Progenitor cell of endocrine pancreas (in vitro differentiated cells): ENCODE measurements at regions not wholly inside any gene's neighbourhood (a gene's known extent, or its start where the extent isn't known, plus 50 kb on each side); places are given as distances from the start of the nearest gene placed in this dataset.

Source experiments
- DNase-seq: peaks from one replicate; pipeline ENCODE4 v3.0.0; 2021; ENCODE audit warnings: low spot score; ENCODE audit not compliant: unreplicated experiment
- H3K27ac Mint-ChIP-seq: 2 replicates; pipeline ENCODE4 v1.8.0; 2021; ENCODE audit warnings: mild to moderate bottlenecking, moderate library complexity, mixed read lengths
- H3K27me3 Mint-ChIP-seq: 2 replicates; pipeline ENCODE4 v1.8.0; 2021; ENCODE audit warnings: mixed read lengths
- H3K36me3 Mint-ChIP-seq: 2 replicates; pipeline ENCODE4 v1.8.0; 2022; ENCODE audit warnings: mixed read lengths; ENCODE audit not compliant: insufficient read depth
- H3K4me1 Mint-ChIP-seq: 2 replicates; pipeline ENCODE4 v1.8.0; 2021; ENCODE audit warnings: low read depth, mixed read lengths
- H3K4me3 Mint-ChIP-seq: 2 replicates; pipeline ENCODE4 v1.8.0; 2021; ENCODE audit warnings: low read depth, mild to moderate bottlenecking, moderate library complexity, mixed read lengths
- H3K9me3 Mint-ChIP-seq: 2 replicates; pipeline ENCODE4 v1.8.0; 2021; ENCODE audit warnings: low read depth, mixed read lengths
- TF ChIP-seq, protein P1 (sequence below): fragments of 200-600 bp; sonication (generic); IDR thresholded peaks from one replicate; pipeline ENCODE4 v1.5.0; 2021; ENCODE audit warnings: antibody characterized with exemption, mild to moderate bottlenecking; ENCODE audit not compliant: unreplicated experiment

DNA sequence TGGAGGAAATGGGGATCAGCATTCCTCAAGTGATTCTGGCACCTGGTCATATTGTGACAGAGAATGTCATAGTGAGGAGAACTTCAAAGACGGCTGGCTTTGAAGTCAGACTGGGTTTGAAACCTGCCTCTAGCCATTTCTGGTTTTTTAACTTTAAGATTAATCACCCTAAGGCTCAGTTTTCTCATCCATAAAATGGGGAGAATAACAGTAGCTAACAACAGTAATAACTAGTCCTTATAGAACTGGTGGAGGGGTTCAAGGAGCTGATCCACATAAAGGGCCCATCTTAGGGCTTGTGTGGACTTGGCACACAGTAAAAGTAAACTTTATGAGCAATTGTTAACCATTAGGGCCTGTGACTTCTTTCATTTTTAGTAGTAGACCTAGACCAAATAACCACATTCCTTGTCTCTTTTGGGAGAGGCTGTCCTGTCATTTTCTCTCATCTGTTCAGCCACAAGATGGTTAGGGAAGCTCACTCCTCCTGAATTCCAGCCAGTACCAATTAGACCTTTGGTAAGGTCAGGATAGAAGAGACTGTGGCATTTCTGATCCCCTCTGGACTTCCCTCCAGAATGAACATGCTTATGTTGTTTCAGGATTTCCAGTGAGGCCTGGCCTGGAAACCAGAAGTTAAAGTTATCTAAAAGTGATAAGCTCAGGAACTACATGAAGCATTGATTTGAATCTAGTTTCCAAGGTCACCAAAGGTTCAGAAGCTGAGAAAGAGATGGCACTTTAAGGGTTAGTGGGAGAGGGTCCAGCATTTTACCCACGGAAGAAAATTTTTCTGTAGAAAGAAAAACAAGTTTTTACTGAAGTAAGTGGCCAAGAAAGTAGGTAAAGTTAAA, 159.3 kb upstream of the DPH6 start:
- TF ChIP-seq, protein P1, sequence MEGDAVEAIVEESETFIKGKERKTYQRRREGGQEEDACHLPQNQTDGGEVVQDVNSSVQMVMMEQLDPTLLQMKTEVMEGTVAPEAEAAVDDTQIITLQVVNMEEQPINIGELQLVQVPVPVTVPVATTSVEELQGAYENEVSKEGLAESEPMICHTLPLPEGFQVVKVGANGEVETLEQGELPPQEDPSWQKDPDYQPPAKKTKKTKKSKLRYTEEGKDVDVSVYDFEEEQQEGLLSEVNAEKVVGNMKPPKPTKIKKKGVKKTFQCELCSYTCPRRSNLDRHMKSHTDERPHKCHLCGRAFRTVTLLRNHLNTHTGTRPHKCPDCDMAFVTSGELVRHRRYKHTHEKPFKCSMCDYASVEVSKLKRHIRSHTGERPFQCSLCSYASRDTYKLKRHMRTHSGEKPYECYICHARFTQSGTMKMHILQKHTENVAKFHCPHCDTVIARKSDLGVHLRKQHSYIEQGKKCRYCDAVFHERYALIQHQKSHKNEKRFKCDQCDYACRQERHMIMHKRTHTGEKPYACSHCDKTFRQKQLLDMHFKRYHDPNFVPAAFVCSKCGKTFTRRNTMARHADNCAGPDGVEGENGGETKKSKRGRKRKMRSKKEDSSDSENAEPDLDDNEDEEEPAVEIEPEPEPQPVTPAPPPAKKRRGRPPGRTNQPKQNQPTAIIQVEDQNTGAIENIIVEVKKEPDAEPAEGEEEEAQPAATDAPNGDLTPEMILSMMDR = no peak
- H3K4me1 Mint-ChIP-seq = peaks cover 32% of the 10 kb centered on the region
- H3K27ac Mint-ChIP-seq = peak overlapping the region; percentile 76
- H3K9me3 Mint-ChIP-seq = no peaks in the 10 kb centered on the region
- no peak for DNase-seq
- H3K36me3 Mint-ChIP-seq = no peaks in the 10 kb centered on the region
- no peak overlapping the region for H3K4me3 Mint-ChIP-seq
- H3K27me3 Mint-ChIP-seq = no peaks in the 10 kb centered on the region

DNA sequence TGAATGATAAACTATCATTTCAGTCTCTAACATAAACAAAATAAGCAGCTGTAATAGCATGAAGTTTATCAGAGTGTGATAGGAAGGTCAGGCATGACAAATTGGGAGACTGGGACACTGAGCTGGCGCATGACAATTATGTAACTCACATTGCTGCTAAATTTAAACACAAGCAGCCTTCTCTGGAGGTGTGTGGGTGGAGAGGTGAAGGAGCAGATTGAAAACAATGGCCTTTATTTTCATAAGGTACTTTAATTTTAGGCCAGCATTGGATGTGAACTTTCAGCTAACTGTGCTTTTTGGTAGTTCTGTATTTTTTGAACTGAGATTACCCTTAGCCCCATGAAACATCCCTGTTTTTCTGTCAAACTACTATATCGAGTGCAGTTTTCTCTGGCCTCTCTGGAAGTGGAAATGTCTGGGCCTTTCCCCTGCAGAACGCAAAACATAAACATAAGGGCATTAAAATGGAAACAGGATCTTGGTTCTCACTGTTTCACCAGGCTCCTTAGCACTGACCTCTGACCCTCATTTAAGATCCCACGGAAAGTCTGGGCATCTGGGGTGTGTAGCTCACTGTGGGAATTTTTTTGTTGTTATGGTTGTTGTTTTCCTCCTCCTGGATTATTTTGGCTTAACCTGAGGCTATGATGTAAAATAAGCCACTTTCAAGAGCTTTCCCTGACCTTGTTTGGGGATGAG, 160.1 kb upstream of the DPH6 start:
- Mint-ChIP-seq H3K27me3 (no peaks in the 10 kb centered on the region), H3K9me3 (no peaks in the 10 kb centered on the region), H3K36me3 (no peaks in the 10 kb centered on the region), H3K4me3 (no peak overlapping the region), H3K4me1 (peaks cover 32% of the 10 kb centered on the region), H3K27ac (peak overlapping the region; percentile 75)
- DNase-seq = no peak
- TF ChIP-seq, protein P1 = no peak

DNA sequence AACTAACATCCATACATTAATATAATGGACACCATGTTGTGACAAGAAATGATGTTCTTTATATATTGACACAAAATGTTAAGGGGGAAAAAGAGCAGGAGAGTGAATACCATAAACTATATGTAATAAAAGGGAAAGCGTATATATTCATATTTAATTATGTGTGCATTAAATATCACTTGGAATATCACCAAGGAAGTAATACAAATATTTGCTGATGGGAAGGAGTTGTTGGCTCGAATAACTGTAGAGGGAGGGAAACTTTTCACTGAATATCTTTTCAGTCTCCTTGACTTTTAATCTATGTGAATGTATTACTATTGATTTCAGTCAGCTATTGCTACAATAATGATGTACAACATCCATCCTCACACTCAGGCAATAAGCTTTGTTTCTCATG, 167.0 kb upstream of the DPH6 start:
- peaks cover 9% of the 10 kb centered on the region for H3K9me3 Mint-ChIP-seq
- no peaks in the 10 kb centered on the region for H3K27me3 Mint-ChIP-seq
- peaks cover 2% of the 10 kb centered on the region for H3K4me1 Mint-ChIP-seq
- DNase-seq = no peak
- no peak overlapping the region for H3K4me3 Mint-ChIP-seq
- peaks cover 2% of the 10 kb centered on the region for H3K36me3 Mint-ChIP-seq
- no peak overlapping the region for H3K27ac Mint-ChIP-seq
- TF ChIP-seq, protein P1 = no peak

DNA sequence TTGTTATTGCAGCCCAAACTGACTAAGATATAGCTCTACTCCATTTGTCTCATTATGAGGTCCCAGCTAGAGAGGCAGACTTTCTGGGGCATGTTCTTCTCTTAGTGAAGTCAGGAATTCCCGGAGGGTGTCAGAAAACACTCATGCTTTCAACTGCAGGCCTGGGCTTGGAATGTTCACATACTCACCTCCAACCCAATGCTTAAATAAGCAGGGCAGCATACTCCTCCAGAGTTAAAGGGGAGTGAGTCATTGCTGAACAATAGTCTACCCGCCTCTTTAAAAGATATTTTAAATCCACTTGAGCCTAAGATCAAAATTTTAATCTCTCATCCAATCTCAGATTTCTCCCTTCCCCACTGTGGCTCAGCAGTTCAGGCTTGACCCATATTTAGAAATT, 167.8 kb upstream of the DPH6 start:
- TF ChIP-seq, protein P1 = no peak
- Mint-ChIP-seq H3K9me3 (peaks cover 9% of the 10 kb centered on the region), H3K4me3 (no peak overlapping the region), H3K27me3 (no peaks in the 10 kb centered on the region), H3K27ac (no peak overlapping the region), H3K36me3 (peaks cover 2% of the 10 kb centered on the region), H3K4me1 (peaks cover 2% of the 10 kb centered on the region)
- no peak for DNase-seq

DNA sequence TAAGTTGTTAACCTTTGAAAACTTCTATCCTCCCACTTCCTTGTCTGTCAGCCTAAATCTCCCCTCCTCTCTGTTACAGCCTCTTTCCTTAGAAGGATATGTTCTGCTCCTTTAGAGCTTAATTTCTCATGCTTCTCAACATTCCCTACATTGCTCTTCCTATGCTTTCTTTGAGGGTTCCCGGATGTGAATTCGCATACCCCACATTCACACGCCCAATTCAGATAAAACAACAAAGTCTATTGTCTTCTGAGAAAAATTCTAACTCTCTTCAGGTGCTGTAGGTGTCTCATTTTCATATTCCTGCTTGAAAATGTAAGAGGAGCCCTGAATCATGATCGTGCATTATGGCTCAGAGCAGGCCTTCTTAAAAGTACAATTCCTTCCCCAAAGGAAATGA, 171.8 kb upstream of the DPH6 start:
- DNase-seq = no peak
- TF ChIP-seq, protein P1 = no peak
- H3K4me3 Mint-ChIP-seq = no peak overlapping the region
- peaks cover 6% of the 10 kb centered on the region for H3K9me3 Mint-ChIP-seq
- no peak overlapping the region for H3K27ac Mint-ChIP-seq
- no peaks in the 10 kb centered on the region for H3K27me3 Mint-ChIP-seq
- H3K36me3 Mint-ChIP-seq = peaks cover 2% of the 10 kb centered on the region
- peaks cover 17% of the 10 kb centered on the region for H3K4me1 Mint-ChIP-seq
